ENCODE measurements at regions not wholly inside any gene's neighbourhood (a gene's known extent, or its start where the extent isn't known, plus 50 kb on each side); places are given as distances from the start of the nearest gene placed in this dataset.
A peak's percentile ranks its signal among the peaks of the same experiment; 100 is the strongest.
"Not testable (repeated sequence)": the region's sequence is repeated elsewhere in the genome, so short reads cannot be mapped to it uniquely, and the experiment has no call there.

GRCh38 chr14:89743828-89744227 is 210.7 kb downstream of the EFCAB11 start:
- DNase-seq (ENCODE audit: low read depth, low spot score): no peak

GRCh38 chr14:89740241-89740640 is 214.3 kb downstream of the EFCAB11 start:
- no peak for DNase-seq (ENCODE audit: low read depth, low spot score)

- no peak for DNase-seq (ENCODE audit: low read depth, low spot score)
These were observed 217.6 kb downstream of the EFCAB11 start for GRCh38 chr14:89736881-89737280.

GRCh38 chr14:89731396-89731933 is 223.1 kb downstream of the EFCAB11 start:
- DNase-seq (ENCODE audit: low read depth, low spot score): no peak

GRCh38 chr14:89730687-89731086 is 223.8 kb downstream of the EFCAB11 start:
- DNase-seq (ENCODE audit: low read depth, low spot score): no peak

- no peak for DNase-seq (ENCODE audit: low read depth, low spot score)
These were observed 225.6 kb downstream of the EFCAB11 start for GRCh38 chr14:89728964-89729363.

GRCh38 chr14:89726226-89726625 is 228.3 kb downstream of the EFCAB11 start:
- not testable (repeated sequence) for DNase-seq (ENCODE audit: low read depth, low spot score)

GRCh38 chr14:89724628-89724960 is 229.9 kb downstream of the EFCAB11 start:
- DNase-seq (ENCODE audit: low read depth, low spot score): no peak

GRCh38 chr14:89723930-89724627 is 230.5 kb downstream of the EFCAB11 start:
- no peak for DNase-seq (ENCODE audit: low read depth, low spot score)

- DNase-seq (ENCODE audit: low read depth, low spot score): no peak
These were observed 232.6 kb downstream of the EFCAB11 start for GRCh38 chr14:89721956-89722355.

- peak; percentile 55 for DNase-seq (ENCODE audit: low read depth, low spot score)
These were observed 233.5 kb downstream of the EFCAB11 start for GRCh38 chr14:89720741-89721729.

- DNase-seq (ENCODE audit: low read depth, low spot score): no peak
These were observed 234.3 kb downstream of the EFCAB11 start for GRCh38 chr14:89720076-89720687.

GRCh38 chr14:89719366-89720075 is 235.0 kb downstream of the EFCAB11 start:
- no peak for DNase-seq (ENCODE audit: low read depth, low spot score)

- DNase-seq (ENCODE audit: low read depth, low spot score): no peak
These were observed 245.4 kb downstream of the EFCAB11 start for GRCh38 chr14:89708982-89709625.

- no peak for DNase-seq (ENCODE audit: low read depth, low spot score)
These were observed 247.4 kb downstream of the EFCAB11 start for GRCh38 chr14:89707086-89707485.

- DNase-seq (ENCODE audit: low read depth, low spot score): no peak
These were observed 251.7 kb downstream of the EFCAB11 start for GRCh38 chr14:89702876-89703200.

- DNase-seq (ENCODE audit: low read depth, low spot score): no peak
These were observed 252.3 kb downstream of the EFCAB11 start for GRCh38 chr14:89702073-89702875.

- DNase-seq (ENCODE audit: low read depth, low spot score): peak; percentile 66
These were observed 253.1 kb downstream of the EFCAB11 start for GRCh38 chr14:89701211-89702043.

GRCh38 chr14:89700801-89701200 is 253.7 kb downstream of the EFCAB11 start:
- no peak for DNase-seq (ENCODE audit: low read depth, low spot score)

All from activated CD4-positive, CD25-positive, alpha-beta regulatory T cell treated with anti-CD3 and anti-CD28 coated beads, Interleukin-2, amount 50 U/mL, for 16 hours (primary cell).